ENCODE measurements at regions not wholly inside any gene's neighbourhood (a gene's known extent, or its start where the extent isn't known, plus 50 kb on each side); places are given as distances from the start of the nearest gene placed in this dataset.
"Not testable (repeated sequence)": the region's sequence is repeated elsewhere in the genome, so short reads cannot be mapped to it uniquely, and the experiment has no call there.

GRCh38 chr11:3544990-3545389 is 96.8 kb downstream of the ART5 start:
- H3K9me3 ChIP-seq; H3K4me1 ChIP-seq; H3K27ac ChIP-seq (replicated peaks in 1 of 4); H3K4me3 ChIP-seq; H3K36me3 ChIP-seq; DNase-seq (ENCODE audit: extremely low spot score); H3K27me3 ChIP-seq; intact Hi-C loops (cut with DNase I): not testable (repeated sequence)
- WGBS: 85% methylated on average over 10 of the region's 10 CpGs

GRCh38 chr11:3538220-3538619 is 103.6 kb downstream of the ART5 start:
- H3K4me3 ChIP-seq; H3K27ac ChIP-seq (replicated peaks in 1 of 4); H3K27me3 ChIP-seq; DNase-seq (ENCODE audit: extremely low spot score); H3K4me1 ChIP-seq; intact Hi-C loops (cut with DNase I); H3K36me3 ChIP-seq: not testable (repeated sequence)
- WGBS: 92% methylated on average over 1 of the region's 1 CpG
- peaks cover 0 to 22% (median 11%) of the 10 kb centered on the region in 4 donors for H3K9me3 ChIP-seq

GRCh38 chr11:3537254-3537653 is 104.5 kb downstream of the ART5 start:
- H3K36me3 ChIP-seq; H3K4me3 ChIP-seq; intact Hi-C loops (cut with DNase I); DNase-seq (ENCODE audit: extremely low spot score); H3K4me1 ChIP-seq; H3K27me3 ChIP-seq; H3K27ac ChIP-seq (replicated peaks in 1 of 4): not testable (repeated sequence)
- 73% methylated on average over 4 of the region's 4 CpGs for WGBS
- peaks cover 0 to 22% (median 11%) of the 10 kb centered on the region in 4 donors for H3K9me3 ChIP-seq

GRCh38 chr11:3532958-3533357 is 108.8 kb downstream of the ART5 start:
- H3K27ac ChIP-seq (replicated peaks in 1 of 4); H3K4me3 ChIP-seq; DNase-seq (ENCODE audit: extremely low spot score); intact Hi-C loops (cut with DNase I); H3K36me3 ChIP-seq; H3K27me3 ChIP-seq; H3K4me1 ChIP-seq: not testable (repeated sequence)
- 93% methylated on average over 1 of the region's 1 CpG for WGBS
- H3K9me3 ChIP-seq: peaks cover 0 to 10% (median 3%) of the 10 kb centered on the region in 4 donors

GRCh38 chr11:3531280-3531679 is 110.5 kb downstream of the ART5 start:
- H3K4me3 ChIP-seq; H3K36me3 ChIP-seq; H3K4me1 ChIP-seq; H3K27ac ChIP-seq (replicated peaks in 1 of 4); H3K9me3 ChIP-seq; DNase-seq (ENCODE audit: extremely low spot score); H3K27me3 ChIP-seq; intact Hi-C loops (cut with DNase I): not testable (repeated sequence)
- WGBS: 90% methylated on average over 5 of the region's 5 CpGs

- H3K9me3 ChIP-seq; H3K27ac ChIP-seq (replicated peaks in 1 of 4); H3K27me3 ChIP-seq; H3K4me3 ChIP-seq; H3K4me1 ChIP-seq; intact Hi-C loops (cut with DNase I); DNase-seq (ENCODE audit: extremely low spot score); H3K36me3 ChIP-seq: not testable (repeated sequence)
Measured at GRCh38 chr11:3523567-3523966, 118.2 kb downstream of the ART5 start.

- H3K36me3 ChIP-seq; DNase-seq (ENCODE audit: extremely low spot score); H3K4me3 ChIP-seq; H3K27me3 ChIP-seq; H3K9me3 ChIP-seq; intact Hi-C loops (cut with DNase I); H3K27ac ChIP-seq (replicated peaks in 1 of 4); H3K4me1 ChIP-seq: not testable (repeated sequence)
Measured at GRCh38 chr11:3520905-3521304, 120.9 kb downstream of the ART5 start.

GRCh38 chr11:3519841-3520240 is 122.0 kb downstream of the ART5 start:
- H3K4me1 ChIP-seq; H3K36me3 ChIP-seq; H3K4me3 ChIP-seq; DNase-seq (ENCODE audit: extremely low spot score); H3K9me3 ChIP-seq; H3K27ac ChIP-seq (replicated peaks in 1 of 4); H3K27me3 ChIP-seq; intact Hi-C loops (cut with DNase I): not testable (repeated sequence)
- WGBS: 90% methylated on average over 5 of the region's 5 CpGs

- H3K9me3 ChIP-seq; intact Hi-C loops (cut with DNase I); H3K4me1 ChIP-seq; H3K4me3 ChIP-seq; H3K36me3 ChIP-seq; H3K27me3 ChIP-seq; DNase-seq (ENCODE audit: extremely low spot score); H3K27ac ChIP-seq (replicated peaks in 1 of 4): not testable (repeated sequence)
- WGBS: 74% methylated on average over 4 of the region's 4 CpGs
Measured at GRCh38 chr11:3516934-3517567, 124.7 kb downstream of the ART5 start.

GRCh38 chr11:3516345-3516933 is 125.4 kb downstream of the ART5 start:
- H3K36me3 ChIP-seq; H3K4me1 ChIP-seq; DNase-seq (ENCODE audit: extremely low spot score); H3K27ac ChIP-seq (replicated peaks in 1 of 4); H3K9me3 ChIP-seq; intact Hi-C loops (cut with DNase I); H3K27me3 ChIP-seq; H3K4me3 ChIP-seq: not testable (repeated sequence)
- WGBS: 59% methylated on average over 6 of the region's 6 CpGs

- WGBS: 44% methylated on average over 15 of the region's 15 CpGs
- intact Hi-C loops (cut with DNase I); DNase-seq (ENCODE audit: extremely low spot score); H3K4me1 ChIP-seq; H3K4me3 ChIP-seq; H3K27me3 ChIP-seq; H3K27ac ChIP-seq (replicated peaks in 1 of 4); H3K9me3 ChIP-seq; H3K36me3 ChIP-seq: not testable (repeated sequence)
Measured at GRCh38 chr11:3514635-3515424, 127.0 kb downstream of the ART5 start.

GRCh38 chr11:3513311-3513710 is 128.5 kb downstream of the ART5 start:
- H3K9me3 ChIP-seq; H3K36me3 ChIP-seq; intact Hi-C loops (cut with DNase I); H3K4me3 ChIP-seq; DNase-seq (ENCODE audit: extremely low spot score); H3K27ac ChIP-seq (replicated peaks in 1 of 4); H3K4me1 ChIP-seq; H3K27me3 ChIP-seq: not testable (repeated sequence)
- 89% methylated on average over 10 of the region's 12 CpGs for WGBS

- H3K4me3 ChIP-seq; H3K4me1 ChIP-seq; intact Hi-C loops (cut with DNase I); DNase-seq (ENCODE audit: extremely low spot score); H3K9me3 ChIP-seq; H3K27ac ChIP-seq (replicated peaks in 1 of 4); H3K36me3 ChIP-seq; H3K27me3 ChIP-seq: not testable (repeated sequence)
- WGBS: 46% methylated on average over 6 of the region's 6 CpGs
Measured at GRCh38 chr11:3512751-3513150, 129.0 kb downstream of the ART5 start.

All from esophagus muscularis mucosa (tissue), 4 donors.